ENCODE measurements at regions not wholly inside any gene's neighbourhood (a gene's known extent, or its start where the extent isn't known, plus 50 kb on each side); places are given as distances from the start of the nearest gene placed in this dataset.

- TF ChIP-seq POLR2A (IDR thresholded peaks at IDR 0.05; ENCODE audit: low read depth), result no peak
- DNase-seq (ENCODE audit: extremely low spot score), result no peak
- Histone ChIP-seq H3K4me1 (peaks cover 0 to 2% (median 0%) of the 10 kb centered on the region in 4 donors), H3K27ac (replicated peaks in 1 of 4) (no peak overlapping the region), H3K9me3 (peaks cover 0 to 33% (median 22%) of the 10 kb centered on the region in 4 donors), H3K4me3 (no peak overlapping the region), H3K27me3 (peaks cover 0 to 3% (median 0%) of the 10 kb centered on the region in 4 donors), H3K36me3 (no peaks in the 10 kb centered on the region)
- intact Hi-C loops (cut with DNase I), result no loop called here
- 79% methylated on average over 4 of the region's 4 CpGs for WGBS
These were observed 114.4 kb upstream of the STOX2 start for GRCh38 chr4:183790661-183791060.

DNA sequence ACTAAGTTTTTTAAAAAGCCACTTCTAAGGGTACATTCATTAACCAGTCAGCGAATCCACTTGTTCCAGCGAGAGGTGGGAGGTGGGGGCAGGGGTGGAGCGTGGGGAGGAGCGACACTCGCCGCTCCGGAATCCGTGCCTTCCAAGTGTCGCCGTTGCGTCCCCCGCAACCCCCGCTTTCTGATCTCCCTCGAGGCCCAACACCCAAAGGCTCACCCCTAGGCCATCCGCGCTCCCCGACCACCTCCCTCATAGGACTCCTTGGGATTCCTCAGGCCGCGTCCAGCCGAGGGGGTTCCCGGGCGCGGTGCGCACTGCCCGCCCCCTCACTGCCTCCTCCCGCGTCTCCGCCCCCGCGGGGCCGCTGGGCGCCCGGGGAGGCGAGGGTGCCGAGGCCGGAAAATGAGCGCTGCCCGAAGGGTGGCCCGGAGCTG, 108.1 kb upstream of the STOX2 start:
- H3K4me3 ChIP-seq, result peak overlapping the region; percentile 59 to 68 (median 61)
- no peaks in the 10 kb centered on the region for H3K36me3 ChIP-seq
- 4% methylated on average over 12 of the region's 39 CpGs for WGBS
- DNase-seq (ENCODE audit: extremely low spot score), result no peak
- H3K27me3 ChIP-seq, result peaks cover 3 to 65% (median 8%) of the 10 kb centered on the region in 4 donors
- TF ChIP-seq EP300 (IDR thresholded peaks at IDR 0.05) (no peak), POLR2AphosphoS5 (IDR thresholded peaks at IDR 0.05) (no peak), POLR2A (IDR thresholded peaks at IDR 0.05; ENCODE audit: low read depth) (no peak)
- TF ChIP-seq, protein P1, sequence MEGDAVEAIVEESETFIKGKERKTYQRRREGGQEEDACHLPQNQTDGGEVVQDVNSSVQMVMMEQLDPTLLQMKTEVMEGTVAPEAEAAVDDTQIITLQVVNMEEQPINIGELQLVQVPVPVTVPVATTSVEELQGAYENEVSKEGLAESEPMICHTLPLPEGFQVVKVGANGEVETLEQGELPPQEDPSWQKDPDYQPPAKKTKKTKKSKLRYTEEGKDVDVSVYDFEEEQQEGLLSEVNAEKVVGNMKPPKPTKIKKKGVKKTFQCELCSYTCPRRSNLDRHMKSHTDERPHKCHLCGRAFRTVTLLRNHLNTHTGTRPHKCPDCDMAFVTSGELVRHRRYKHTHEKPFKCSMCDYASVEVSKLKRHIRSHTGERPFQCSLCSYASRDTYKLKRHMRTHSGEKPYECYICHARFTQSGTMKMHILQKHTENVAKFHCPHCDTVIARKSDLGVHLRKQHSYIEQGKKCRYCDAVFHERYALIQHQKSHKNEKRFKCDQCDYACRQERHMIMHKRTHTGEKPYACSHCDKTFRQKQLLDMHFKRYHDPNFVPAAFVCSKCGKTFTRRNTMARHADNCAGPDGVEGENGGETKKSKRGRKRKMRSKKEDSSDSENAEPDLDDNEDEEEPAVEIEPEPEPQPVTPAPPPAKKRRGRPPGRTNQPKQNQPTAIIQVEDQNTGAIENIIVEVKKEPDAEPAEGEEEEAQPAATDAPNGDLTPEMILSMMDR (IDR thresholded peaks at IDR 0.05), result no peak
- peaks cover 0 to 33% (median 22%) of the 10 kb centered on the region in 4 donors for H3K9me3 ChIP-seq
- intact Hi-C loops (cut with DNase I), result no loop called here
- H3K27ac ChIP-seq (replicated peaks in 1 of 4), result peak overlapping the region; percentile 60 to 73 (median 62)
- peaks cover 3 to 21% (median 20%) of the 10 kb centered on the region in 4 donors for H3K4me1 ChIP-seq

- Histone ChIP-seq H3K27me3 (peaks cover 3 to 65% (median 8%) of the 10 kb centered on the region in 4 donors), H3K4me3 (peak overlapping the region; percentile 59 to 68 (median 61)), H3K27ac (replicated peaks in 1 of 4) (peak overlapping the region; percentile 60 to 73 (median 62)), H3K4me1 (peaks cover 3 to 21% (median 20%) of the 10 kb centered on the region in 4 donors), H3K9me3 (peaks cover 0 to 29% (median 18%) of the 10 kb centered on the region in 4 donors), H3K36me3 (no peaks in the 10 kb centered on the region)
- no peak for DNase-seq (ENCODE audit: extremely low spot score)
- TF ChIP-seq EP300 (IDR thresholded peaks at IDR 0.05) (no peak), POLR2AphosphoS5 (IDR thresholded peaks at IDR 0.05) (no peak), POLR2A (IDR thresholded peaks at IDR 0.05; ENCODE audit: low read depth) (no peak)
- TF ChIP-seq, protein P1 (IDR thresholded peaks at IDR 0.05), result no peak
- intact Hi-C loops (cut with DNase I), result no loop called here
- no CpG with 5 or more reads among the region's 105 CpGs for WGBS
These were observed 107.4 kb upstream of the STOX2 start for GRCh38 chr4:183797445-183798300.

DNA sequence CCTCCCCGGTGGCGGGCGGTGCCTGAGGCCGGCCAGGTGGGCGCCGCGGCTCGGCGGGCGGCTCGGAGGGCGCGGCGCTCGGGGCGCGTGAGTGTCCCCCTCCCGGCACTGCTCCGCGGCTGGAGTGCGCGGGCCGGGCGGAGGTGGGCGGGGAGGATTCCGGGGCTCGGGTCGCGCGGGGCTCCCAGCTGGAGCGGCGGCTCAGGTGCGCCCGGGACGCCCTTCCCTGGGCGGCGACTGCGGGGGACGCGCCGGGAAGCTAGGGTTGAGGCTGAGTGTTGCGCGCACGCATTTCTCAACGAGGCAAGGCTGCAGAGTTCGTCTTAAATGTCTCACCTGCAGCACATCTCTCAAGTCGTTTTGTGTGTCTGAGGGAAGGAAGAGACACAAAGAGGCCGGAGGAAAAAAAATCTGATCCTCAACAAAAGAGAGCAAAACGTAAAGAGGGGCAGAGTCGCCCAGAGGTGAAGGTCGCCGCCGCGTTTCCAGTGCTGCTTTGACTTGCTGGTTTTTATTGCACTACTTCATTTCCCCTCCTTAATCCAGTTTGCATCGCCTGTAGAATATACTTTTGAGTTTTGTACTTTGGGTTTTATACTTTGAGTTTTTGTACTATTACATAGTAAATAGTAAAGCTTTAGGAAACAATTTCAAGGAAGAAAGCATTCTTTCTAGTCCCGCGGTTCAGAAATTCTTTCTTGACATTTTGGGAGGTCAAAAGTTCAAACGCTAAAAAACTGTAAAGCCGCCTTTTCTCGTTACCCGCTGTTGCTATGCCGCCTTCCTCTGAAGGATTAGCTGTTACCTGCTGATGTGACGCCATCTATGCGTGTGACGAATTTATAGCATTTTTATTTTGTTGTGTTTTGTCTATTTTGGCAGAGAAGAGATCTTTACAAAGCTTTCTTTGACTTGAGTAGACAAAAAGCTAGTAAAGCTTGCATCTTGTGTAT, 106.5 kb upstream of the STOX2 start:
- intact Hi-C loops (cut with DNase I), result no loop called here

More for the DNA sequence above, 106.5 kb upstream of the STOX2 start:
- 14% methylated on average over 48 of the region's 65 CpGs for WGBS
- H3K9me3 ChIP-seq, result peaks cover 0 to 20% (median 9%) of the 10 kb centered on the region in 4 donors
- no peaks in the 10 kb centered on the region for H3K36me3 ChIP-seq
- TF ChIP-seq, protein P1 (IDR thresholded peaks at IDR 0.05), result no peak
- no peak for TF ChIP-seq POLR2AphosphoS5 (IDR thresholded peaks at IDR 0.05)
- TF ChIP-seq EP300 (IDR thresholded peaks at IDR 0.05), result no peak
- no peak for TF ChIP-seq POLR2A (IDR thresholded peaks at IDR 0.05; ENCODE audit: low read depth)
- H3K27ac ChIP-seq (replicated peaks in 1 of 4), result peak overlapping the region; percentile 60 to 73 (median 62)
- no peak for DNase-seq (ENCODE audit: extremely low spot score)
- H3K27me3 ChIP-seq, result peaks cover 3 to 65% (median 8%) of the 10 kb centered on the region in 4 donors
- peak overlapping the region; percentile 59 to 68 (median 61) for H3K4me3 ChIP-seq
- peaks cover 3 to 21% (median 20%) of the 10 kb centered on the region in 4 donors for H3K4me1 ChIP-seq
